ENCODE measurements at regions not wholly inside any gene's neighbourhood (a gene's known extent, or its start where the extent isn't known, plus 50 kb on each side); places are given as distances from the start of the nearest gene placed in this dataset.

GRCh38 chr17:79443026-79443425 is 167.8 kb downstream of the RBFOX3 start:
- DNase-seq (ENCODE audit: low read depth), result no peak

GRCh38 chr17:79441356-79442160 is 169.3 kb downstream of the RBFOX3 start:
- no peak for DNase-seq (ENCODE audit: low read depth)

DNA sequence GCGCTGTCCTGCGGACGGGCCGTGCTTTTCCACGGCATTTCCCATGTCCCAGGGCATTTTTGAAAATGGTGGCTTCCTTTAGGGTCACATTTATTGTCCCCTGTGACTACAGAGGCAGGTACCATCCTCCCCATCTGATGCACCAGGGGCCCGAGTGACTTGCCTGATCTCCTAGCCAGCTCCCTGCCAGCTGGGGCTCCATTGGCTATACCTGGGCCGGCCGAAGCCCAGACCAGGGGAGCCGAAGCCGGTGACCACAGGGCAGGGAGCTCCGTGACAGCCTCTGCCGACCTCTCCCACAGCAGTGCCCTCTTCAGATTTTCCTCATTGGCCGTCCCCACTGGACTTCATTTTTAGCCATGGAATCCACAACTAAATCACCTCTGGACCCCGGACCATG is 170.6 kb downstream of the RBFOX3 start:
- DNase-seq (ENCODE audit: low read depth), result no peak

DNA sequence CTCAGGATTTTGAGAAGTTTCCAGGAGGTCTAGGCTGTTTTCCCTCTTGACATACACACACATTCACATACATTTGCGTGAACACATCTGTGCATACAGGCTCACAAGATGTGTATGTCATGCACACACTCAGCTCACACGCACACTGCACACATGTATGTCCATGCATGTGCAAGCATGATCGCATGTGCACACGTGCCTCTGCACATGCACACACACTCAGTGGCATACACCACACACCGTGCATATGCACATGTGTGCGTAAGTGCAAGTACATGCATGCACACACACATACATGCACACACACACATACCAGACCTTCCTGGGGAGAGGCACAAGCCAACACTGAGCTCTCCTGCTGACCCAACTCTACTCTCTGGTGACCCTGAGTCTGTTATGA is 171.4 kb downstream of the RBFOX3 start:
- no peak for DNase-seq (ENCODE audit: low read depth)

- no peak for DNase-seq (ENCODE audit: low read depth)
Measured at GRCh38 chr17:79438546-79439334, 172.1 kb downstream of the RBFOX3 start.

- no peak for DNase-seq (ENCODE audit: low read depth)
Measured at GRCh38 chr17:79438058-79438457, 172.8 kb downstream of the RBFOX3 start.

DNA sequence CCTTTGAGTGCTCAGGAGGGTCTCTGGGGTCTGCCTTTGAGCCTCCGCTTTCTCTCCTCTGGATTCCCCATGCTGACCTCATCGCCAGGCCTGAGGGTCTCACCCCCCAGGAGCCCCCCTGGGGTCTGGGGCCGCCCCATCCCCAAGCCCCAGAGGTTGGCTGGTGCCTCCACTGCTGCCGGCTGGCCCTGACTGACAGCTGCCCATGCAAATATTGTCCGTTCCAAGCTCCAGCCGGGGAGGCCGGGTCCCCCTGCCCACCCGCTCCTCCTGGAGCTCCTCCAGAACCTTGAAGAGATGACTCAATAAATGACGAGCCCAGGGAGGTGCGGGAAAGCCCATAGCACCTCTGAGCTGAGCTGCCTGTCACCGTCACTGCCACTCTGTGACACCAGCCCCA is 173.8 kb downstream of the RBFOX3 start:
- no peak for DNase-seq (ENCODE audit: low read depth)

- no peak for DNase-seq (ENCODE audit: low read depth)
Measured at GRCh38 chr17:79435962-79436361, 174.9 kb downstream of the RBFOX3 start.

GRCh38 chr17:79435296-79435695 is 175.6 kb downstream of the RBFOX3 start:
- DNase-seq (ENCODE audit: low read depth), result no peak

DNA sequence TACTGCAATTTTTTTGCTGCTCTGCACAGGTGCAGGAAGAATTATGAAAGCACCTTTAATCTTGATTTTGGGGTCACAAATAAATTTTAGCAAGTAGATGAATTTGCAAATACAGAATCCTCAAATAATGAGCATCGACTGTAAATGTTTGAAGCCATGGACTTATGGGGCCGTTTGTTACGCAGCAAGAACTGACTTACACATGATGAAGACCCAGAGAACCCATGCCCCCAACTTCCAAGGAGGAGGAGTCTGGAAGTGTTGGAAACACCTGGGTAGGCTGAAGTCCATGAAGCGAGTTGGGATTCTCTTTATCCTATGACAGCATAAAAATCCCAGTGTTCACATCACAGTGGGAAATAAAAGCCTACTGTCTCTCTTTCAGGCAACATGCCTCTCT is 176.6 kb downstream of the RBFOX3 start:
- DNase-seq (ENCODE audit: low read depth), result no peak

- DNase-seq (ENCODE audit: low read depth), result no peak
Measured at GRCh38 chr17:79433379-79433778, 177.5 kb downstream of the RBFOX3 start.

- DNase-seq (ENCODE audit: low read depth), result no peak
Measured at GRCh38 chr17:79431175-79431574, 179.7 kb downstream of the RBFOX3 start.

- no peak for DNase-seq (ENCODE audit: low read depth)
Measured at GRCh38 chr17:79429864-79430494, 180.9 kb downstream of the RBFOX3 start.

DNA sequence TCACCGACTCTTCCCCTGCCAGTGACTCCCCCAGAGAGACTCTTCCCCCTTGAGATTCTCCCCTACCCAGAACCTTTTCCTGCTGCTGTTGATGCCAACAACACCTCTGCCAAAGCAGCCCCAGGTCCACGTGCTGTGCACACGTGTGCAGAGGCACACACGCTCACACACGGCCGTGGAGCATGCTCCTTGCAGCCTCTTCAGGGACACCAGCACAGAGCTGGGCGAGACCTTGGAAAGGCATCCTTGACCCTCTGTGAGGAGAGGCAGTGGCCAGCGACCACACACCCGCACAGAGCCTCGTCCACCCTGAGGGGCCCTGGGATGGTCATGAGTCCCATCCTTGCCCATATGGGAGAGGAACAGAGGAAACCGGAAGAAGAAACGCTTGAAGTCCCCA is 181.9 kb downstream of the RBFOX3 start:
- no peak for DNase-seq (ENCODE audit: low read depth)

- DNase-seq (ENCODE audit: low read depth), result no peak
Measured at GRCh38 chr17:79427621-79428539, 183.0 kb downstream of the RBFOX3 start.

DNA sequence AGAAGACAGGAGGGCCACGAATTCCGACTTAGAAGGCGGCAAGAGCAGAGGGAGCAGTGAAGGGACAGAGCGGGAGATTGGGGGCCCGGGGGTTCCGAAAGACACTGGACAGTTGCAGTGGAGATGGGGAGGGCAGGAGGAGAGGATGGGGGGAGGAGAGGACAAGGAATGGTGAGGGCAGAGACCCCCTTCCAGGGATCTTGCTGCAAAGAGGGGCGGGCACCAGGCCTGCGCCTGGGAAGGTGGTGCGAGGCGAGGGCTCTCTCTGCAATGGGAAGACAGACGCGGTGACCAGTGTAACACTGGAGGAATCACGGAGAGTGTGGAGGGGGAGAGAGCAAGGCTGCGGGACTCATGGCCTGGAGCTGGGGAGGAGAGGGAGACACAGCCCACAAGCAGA is 185.2 kb downstream of the RBFOX3 start:
- no peak for DNase-seq (ENCODE audit: low read depth)

DNA sequence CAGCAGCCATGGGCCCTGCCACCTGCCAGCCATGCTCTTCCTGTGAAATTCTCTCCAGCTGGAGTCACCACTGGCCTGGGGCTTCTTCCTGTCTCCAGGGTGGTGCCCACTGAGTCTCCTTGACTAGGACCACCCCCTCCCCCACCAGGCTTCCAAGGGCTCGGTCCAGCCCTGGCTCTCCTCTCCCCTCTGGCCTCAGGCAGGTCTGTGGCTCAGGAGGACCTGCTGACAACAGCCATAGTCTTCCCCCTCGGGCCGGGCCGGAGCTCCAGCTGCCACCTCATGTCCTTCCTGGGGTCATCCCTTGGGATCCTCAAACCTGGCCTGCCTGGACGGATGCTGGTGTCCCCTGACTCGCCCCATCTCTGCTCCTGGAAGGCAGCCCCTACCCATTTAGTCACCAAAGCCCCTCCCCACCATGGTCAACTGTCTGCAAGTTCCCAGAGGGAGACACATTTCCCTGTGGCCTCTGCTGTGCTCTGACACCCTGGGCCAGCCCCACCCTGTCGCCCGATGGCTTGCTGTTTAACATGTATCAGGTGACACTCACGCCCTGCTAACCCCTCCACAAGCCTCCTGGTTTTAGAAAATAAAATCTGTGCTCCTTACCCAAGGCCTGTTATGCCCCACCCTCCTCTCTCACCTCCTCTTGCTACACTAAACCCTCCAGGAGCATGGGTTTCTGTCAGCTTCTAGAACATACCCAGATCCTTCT is 186.2 kb downstream of the RBFOX3 start:
- no peak for DNase-seq (ENCODE audit: low read depth)

- no peak for DNase-seq (ENCODE audit: low read depth)
Measured at GRCh38 chr17:79423811-79424465, 186.9 kb downstream of the RBFOX3 start.

DNA sequence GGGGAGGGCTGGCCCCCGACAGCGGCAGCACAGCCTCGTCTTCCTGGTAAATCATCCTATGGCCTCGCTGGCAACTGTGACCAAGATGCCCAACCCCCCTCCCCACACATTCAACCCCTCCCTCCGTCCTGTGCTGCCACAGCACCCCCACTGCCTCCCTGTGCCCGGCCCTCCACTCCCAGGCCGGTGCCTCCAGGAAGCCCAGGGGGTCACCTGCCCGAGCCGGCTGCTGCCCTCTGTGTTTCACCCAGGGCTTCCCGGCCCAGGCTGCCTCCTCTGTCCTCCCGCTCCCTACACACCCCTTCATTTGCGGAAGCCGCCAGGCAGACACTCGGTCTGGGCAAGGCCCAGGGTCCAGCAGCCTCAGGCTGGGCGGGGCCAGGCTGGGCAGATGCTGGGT is 188.6 kb downstream of the RBFOX3 start:
- DNase-seq (ENCODE audit: low read depth), result no peak

Measured in activated T-helper 9 cell treated with anti-CD3 and anti-CD28 coated beads, Interleukin-2, amount 50 U/mL, for 16 hours (primary cell).